NCI-H2196 (cell line): ENCODE measurements at regions not wholly inside any gene's neighbourhood (a gene's known extent, or its start where the extent isn't known, plus 50 kb on each side); places are given as distances from the start of the nearest gene placed in this dataset.
"Not testable (repeated sequence)": the region's sequence is repeated elsewhere in the genome, so short reads cannot be mapped to it uniquely, and the experiment has no call there.

Experiments
- DNase-seq: peaks from one replicate; lab custom pipeline; 2025; ENCODE audit not compliant: unreplicated experiment; lab: John Stamatoyannopoulos, UW

GRCh38 chr3:94401466-94401865, 338.6 kb downstream of the NSUN3 start:
- no peak for DNase-seq

DNA sequence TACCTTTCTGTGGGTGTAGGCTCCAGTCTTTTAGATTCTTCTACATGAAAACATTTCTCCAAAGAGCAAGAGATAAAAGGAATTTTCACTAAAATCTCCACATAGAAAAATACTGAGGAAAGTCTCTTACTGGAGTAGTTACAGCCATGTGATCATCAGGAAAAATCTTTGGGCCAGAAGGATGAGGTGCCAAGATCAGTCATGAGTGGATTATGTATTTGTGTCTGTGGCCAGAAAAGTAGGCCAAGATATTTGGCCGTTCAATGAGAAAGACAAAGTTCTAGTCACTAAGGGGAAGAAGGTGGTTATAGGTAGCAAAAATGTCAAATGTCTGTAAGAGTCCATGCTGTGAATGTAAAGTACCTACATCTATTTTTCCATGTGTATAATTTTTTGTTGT, 339.3 kb downstream of the NSUN3 start:
- DNase-seq, result no peak

DNA sequence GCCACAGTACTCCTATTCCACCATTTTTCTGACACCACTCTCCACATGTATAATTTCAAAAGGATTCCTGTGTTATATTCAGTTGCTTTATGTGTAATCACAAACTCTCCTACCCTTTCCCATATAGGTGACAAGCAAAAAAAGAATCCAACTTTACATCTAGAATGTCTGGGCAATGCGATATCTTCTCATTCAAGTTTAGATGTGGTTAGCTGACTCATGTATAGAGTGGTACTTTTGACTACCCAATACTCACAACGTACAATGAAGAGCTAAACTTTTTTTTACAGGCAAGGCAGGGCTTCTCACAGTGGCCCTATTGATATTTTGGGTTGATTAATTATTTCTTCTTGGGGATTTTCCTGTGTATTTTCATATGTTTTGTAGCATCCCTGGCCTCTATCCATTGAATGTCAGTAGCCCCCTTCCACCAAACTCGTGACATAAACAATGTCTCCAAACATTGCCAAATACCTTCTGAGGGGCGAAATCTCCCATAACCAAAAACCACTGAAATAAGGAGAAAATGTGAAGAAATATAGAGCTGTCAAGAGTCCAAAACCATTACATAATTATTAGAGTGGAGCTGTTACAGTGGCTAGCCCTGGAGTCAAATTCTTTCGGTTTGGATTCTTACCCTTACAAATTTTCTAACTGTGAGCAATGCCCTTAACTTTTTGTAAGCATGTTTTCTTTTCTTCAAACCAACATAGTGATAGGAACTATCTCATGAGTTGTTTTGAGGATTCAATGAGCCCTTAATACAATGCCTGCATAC, 342.6 kb downstream of the NSUN3 start:
- DNase-seq, result no peak

DNA sequence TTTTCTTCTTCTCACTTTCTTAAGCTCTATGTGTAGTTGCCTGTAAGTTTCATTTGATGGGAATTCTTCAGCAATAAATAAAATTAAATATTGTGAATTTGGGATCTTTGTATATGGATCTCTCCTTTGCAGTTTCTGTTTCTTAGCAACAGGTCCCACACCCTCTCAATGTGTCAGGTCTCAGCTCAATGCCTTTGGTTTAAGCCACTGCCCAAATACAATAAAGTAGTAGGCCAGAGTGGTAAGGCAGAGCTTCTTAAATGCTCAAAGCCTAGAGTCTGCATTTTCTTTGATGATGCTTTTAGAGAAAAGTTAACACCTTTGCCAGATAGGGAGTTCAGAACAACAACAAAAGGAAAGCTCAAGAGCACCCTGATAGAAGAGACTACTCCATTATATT, 343.7 kb downstream of the NSUN3 start:
- no peak for DNase-seq

DNA sequence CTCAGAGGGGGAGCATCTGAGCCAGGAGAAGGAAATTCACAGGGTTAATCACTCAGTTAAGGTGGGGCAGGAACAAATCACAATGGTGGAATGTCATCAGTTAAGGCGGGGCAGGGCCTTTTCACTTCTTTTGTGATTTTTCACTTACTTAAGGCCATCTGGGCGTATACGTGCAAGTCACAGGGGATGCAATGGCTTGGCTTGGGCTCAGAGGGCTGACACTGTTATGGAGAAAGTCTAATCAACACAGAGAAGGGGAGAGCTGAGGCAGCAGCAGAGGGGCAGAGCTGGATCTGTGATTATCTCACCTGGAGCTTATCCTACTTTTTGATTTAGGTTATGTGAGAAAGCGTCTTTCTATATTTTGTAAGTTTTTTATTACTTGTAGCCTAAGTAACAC, 350.1 kb downstream of the NSUN3 start:
- not testable (repeated sequence) for DNase-seq

- no peak for DNase-seq
These were observed 350.7 kb downstream of the NSUN3 start for GRCh38 chr3:94413336-94414108.

DNA sequence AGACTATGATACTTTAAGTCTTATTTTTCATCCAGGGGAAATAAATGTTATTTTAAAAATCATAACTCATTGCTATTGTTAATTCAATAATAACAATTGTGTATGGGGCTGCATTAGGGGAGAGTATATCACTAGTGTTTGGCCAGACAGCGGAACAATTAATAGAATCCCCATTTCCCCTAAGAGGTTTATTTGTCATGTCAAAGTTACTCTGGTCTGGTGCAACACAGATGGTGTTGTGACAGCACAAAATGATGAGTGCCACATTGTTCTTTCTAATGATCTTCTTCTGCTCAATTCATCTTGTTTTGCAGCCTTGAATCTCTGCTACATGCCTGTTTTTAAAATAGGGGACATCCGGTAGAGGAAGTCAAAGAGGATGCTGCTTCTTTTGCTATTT, 351.6 kb downstream of the NSUN3 start:
- no peak for DNase-seq

DNA sequence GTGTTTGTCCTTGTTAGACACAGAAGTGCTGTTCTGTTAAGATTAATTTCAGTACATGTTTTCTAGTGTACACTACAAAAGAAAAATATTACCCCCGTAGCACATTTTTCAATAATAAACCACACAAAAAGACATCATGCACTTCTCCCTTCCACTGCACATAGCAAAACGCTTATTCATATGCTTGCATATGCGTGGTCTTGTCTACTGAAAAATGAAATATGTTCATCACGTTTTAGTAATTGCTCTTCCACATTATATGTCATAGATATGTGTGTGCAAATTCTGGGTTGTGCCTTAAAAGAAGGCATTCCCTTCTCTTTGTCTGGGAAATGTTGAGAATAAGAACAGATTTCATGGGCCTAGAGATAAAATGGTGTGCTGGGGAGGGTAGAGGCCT, 353.9 kb downstream of the NSUN3 start:
- no peak for DNase-seq

- DNase-seq, result no peak
These were observed 355.1 kb downstream of the NSUN3 start for GRCh38 chr3:94417963-94418455.

- DNase-seq, result no peak
These were observed 358.1 kb downstream of the NSUN3 start for GRCh38 chr3:94420931-94421330.

DNA sequence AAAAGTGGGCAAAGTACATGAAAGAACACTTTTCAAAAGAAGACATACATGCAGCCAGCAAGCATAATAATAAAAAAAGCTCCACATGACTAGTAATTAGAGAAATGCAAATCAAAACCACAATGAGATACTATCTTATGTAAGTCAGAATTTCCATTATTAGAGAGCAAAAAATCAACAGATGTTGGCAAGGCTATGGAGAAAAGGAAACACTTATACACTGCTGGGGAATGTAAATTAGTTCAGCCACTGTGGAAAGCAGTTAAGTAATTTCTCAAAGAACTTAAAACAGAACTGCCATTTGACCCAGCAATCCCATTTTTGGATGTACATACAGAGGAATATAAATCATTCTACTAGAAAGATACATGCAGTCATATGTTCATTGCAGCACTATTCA, 360.7 kb downstream of the NSUN3 start:
- no peak for DNase-seq

DNA sequence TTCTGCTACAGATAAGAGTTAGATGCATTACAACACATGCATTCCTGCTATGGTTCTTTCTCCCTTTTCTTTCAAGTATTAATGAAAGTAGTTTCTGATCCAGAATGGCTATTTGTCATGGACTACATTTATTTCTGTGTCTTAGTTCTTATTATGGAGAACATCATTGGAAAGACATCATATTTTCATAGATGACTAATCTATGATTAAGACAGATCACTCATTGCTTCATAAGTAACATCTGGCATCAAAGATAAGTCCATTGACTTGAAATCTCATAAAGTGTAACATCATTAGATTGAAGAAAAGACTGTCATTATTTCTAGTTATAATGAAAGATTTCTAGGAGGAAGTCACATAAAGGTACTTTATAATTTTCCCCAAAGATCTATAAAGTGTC, 366.7 kb downstream of the NSUN3 start:
- no peak for DNase-seq

DNA sequence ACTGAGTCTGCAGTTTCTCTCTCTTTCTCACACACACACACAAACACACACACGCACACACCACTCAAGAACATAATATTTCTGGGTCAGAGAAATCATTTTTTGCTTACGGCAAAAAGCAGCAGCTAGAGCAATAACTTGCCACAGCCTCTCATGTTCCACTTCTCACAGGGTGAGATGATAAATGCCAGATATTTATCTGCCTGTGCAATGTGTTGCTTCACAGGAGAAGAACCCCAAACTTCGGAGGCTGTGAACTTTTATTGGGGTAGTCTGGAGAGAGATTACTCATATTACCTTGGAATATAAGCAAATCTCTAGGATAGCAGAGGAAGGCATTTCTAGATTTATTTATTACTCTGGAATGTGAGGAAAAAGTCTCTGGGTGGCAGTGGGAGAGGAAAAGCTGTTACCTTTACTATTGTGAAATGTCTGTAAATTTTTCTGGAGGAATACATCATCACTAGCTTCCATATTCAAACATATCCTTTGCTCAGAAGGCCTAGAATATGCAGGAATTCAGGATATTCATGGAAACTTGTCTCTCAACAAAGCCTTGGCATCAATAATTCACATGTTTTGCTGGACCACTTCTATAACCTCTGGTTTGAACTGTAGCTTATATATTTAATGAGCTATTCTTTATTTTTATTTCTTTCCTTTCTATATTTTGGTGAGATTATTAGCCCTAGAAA, 369.2 kb downstream of the NSUN3 start:
- no peak for DNase-seq

DNA sequence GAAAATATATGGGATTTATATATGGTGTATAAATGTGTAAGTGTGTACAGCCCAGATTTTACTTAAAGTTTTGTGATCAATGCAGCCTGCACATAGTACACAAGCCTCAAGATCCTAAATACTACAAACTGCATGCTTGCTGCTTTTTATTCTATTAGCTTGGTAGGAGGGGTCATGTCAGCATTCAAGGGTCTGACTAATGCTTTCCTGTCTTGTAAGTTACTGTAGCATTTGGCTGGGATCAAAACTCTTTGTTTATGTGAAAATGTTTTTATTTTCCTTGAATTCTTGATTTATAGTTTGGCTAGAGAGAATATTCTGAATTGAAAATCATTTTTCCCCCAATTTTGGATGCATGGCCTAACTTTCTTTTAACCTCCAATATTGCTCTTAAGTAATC, 370.9 kb downstream of the NSUN3 start:
- no peak for DNase-seq

DNA sequence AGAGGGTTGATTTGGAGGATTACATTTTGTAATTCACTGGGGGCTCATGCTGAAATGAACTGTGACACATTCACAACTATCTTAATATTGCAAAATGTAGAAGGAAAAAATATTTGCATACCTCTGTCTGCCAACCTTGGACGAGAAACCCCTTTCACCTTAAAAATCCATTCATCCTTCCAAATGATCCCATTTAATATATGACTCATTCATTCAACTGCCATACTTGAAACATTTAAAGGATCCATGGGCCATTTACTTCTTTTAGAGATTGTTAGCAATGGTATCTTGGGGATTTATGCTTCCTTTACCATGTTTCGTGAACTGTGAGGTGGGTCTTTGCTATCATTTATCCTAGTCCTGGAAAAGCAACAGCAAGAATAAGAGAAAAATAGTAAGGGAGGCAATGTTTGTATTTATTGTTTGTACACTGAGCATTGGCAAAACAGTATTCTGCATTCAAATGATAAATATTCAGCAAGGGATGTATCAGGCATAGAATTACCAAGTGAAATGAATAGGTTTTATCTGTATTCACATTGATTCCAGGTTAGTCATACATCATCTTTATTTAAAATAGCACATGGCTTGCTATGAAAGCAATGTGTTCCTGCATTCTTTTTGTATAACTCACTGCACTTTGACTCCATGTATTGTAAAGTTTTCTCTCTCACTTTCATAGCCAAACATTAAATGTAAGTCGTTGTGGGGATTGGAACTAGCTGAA, 378.1 kb downstream of the NSUN3 start:
- no peak for DNase-seq

DNA sequence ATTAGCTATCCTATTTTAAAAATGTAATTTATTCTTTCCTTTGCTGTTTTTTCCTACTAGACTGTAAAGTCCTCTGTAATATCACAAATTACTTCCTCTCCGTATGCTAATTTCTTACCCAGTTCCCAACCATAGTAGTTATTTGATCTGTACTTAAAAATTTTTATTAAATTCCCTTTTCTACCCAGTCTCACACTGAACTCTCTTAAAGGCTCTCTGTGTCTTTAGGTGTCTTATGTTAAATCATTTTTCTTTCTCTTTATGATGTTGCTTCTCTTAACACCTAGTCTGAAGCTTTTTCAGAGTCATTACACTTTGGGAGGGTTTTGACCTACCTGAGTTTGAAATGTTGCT, 378.6 kb downstream of the NSUN3 start:
- DNase-seq, result no peak

GRCh38 chr3:94453864-94454263, 391.0 kb downstream of the NSUN3 start:
- no peak for DNase-seq

GRCh38 chr3:94459167-94459566, 396.3 kb downstream of the NSUN3 start:
- DNase-seq, result no peak

DNA sequence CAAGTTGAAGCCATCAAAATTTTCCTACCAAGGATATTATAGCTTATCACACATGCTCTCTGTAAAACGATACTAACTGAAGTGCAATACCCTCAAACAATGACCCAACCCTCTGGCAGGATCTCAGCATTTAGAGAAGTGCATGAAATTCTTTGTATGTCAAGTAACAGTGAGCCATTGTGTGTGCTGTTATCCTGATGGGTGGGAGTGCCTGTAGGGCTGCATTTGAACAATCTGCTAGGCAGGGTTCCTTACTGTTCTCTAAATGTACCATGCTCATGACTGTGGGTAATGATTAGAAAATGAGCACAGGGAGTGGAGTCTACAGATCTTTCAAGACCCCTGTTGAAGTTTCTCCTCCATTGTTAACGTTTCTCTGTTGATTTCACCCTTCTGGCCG, 398.1 kb downstream of the NSUN3 start:
- no peak for DNase-seq

DNA sequence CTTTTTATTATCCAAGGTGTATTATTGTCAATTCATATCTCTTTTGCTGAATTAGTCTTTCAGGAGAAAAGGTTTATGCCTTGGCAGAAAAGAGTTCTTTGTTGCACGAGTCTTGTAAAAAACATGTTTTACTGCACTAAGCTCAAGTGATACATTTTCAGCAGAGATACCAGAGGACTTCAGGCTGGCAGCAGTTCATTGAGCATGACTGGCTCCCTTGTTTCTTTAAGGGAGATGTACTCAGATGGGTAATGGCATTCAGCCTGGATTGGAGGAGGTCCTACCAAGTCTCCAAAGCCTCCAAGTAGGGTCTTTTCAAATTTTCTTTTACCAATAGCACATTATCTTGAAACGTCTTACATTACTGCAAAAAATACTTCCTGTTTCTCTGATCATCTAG, 400.1 kb downstream of the NSUN3 start:
- no peak for DNase-seq

- DNase-seq, result no peak
These were observed 409.6 kb downstream of the NSUN3 start for GRCh38 chr3:94472511-94472910.
